ENCODE measurements at regions not wholly inside any gene's neighbourhood (a gene's known extent, or its start where the extent isn't known, plus 50 kb on each side); places are given as distances from the start of the nearest gene placed in this dataset.

GRCh38 chr6:8321671-8322404 is 113.5 kb downstream of the SLC35B3 start:
- Histone ChIP-seq H2BK5ac (ENCODE audit: insufficient read length, low read length) (no peak overlapping the region), H3K79me1 (ENCODE audit: insufficient read depth, low read depth, low read length, poor library complexity, severe bottlenecking) (no peaks in the 10 kb centered on the region), H4K5ac (ENCODE audit: insufficient read length, low read depth, low read length) (no peak overlapping the region), H2BK12ac (ENCODE audit: insufficient read length, low read depth, low read length) (no peak overlapping the region), H4K8ac (replicated peaks; ENCODE audit: insufficient read length, low read depth, low read length) (no peak overlapping the region), H4K20me1 (ENCODE audit: control insufficient read depth, insufficient read depth, insufficient read length) (no peaks in the 10 kb centered on the region), H3K9ac (ENCODE audit: extremely low read depth, insufficient read length, low read length) (no peak overlapping the region), H2BK15ac (ENCODE audit: low read depth, low read length) (no peak overlapping the region), H2BK20ac (ENCODE audit: low read depth, low read length, poor library complexity, severe bottlenecking) (no peak overlapping the region), H3K14ac (ENCODE audit: insufficient read depth, low read length) (no peak overlapping the region), H3K9me3 (ENCODE audit: control insufficient read depth, low read depth, low read length) (no peaks in the 10 kb centered on the region), H3K27me3 (ENCODE audit: insufficient read depth, low read length) (no peaks in the 10 kb centered on the region), H3K18ac (ENCODE audit: insufficient read length, low read depth, low read length) (no peak overlapping the region), H4K91ac (ENCODE audit: insufficient read length, low read depth, low read length) (no peak overlapping the region), H3K4me1 (ENCODE audit: insufficient read depth, low read length) (no peaks in the 10 kb centered on the region), H3K27ac (ENCODE audit: insufficient read length, low read depth, low read length) (no peak overlapping the region), H3K23ac (ENCODE audit: insufficient read length, low read depth, low read length) (no peak overlapping the region), H3K56ac (ENCODE audit: insufficient read length, low read depth, low read length) (no peak overlapping the region), H3T11ph (ENCODE audit: low read length) (no peak overlapping the region), H3K4me2 (ENCODE audit: insufficient read depth, insufficient read length, low read length) (no peak overlapping the region), H2BK120ac (ENCODE audit: low read depth, low read length, poor library complexity, severe bottlenecking) (no peak overlapping the region), H2AFZ (ENCODE audit: low read length) (no peak overlapping the region), H3K23me2 (ENCODE audit: insufficient read length, low read depth, low read length, poor library complexity, severe bottlenecking) (no peaks in the 10 kb centered on the region), H3K4ac (ENCODE audit: low read depth, low read length) (no peak overlapping the region), H3K79me2 (ENCODE audit: insufficient read depth, low read length) (no peaks in the 10 kb centered on the region), H2AK5ac (ENCODE audit: insufficient read length, low read length) (no peak overlapping the region)
- Mint-ChIP-seq H3K4me3 (no peak overlapping the region), H3K9me3 (no peaks in the 10 kb centered on the region; a peak in 2 of 5 replicates), H3K4me1 (no peaks in the 10 kb centered on the region), H3K36me3 (ENCODE audit: insufficient read depth in 1 of 3, low read depth in 3 of 3) (no peaks in the 10 kb centered on the region), H3K27me3 (ENCODE audit: low read depth) (peaks cover 2% of the 10 kb centered on the region; the same call in 1 of the 2 replicates), H3K27ac (peak overlapping the region in 1 of 3 experiments; percentile 88; a peak in 1 of 7 replicates)
- WGBS (ENCODE audit: extremely low coverage, insufficient read length, low lambda C conversion rate): no CpG with 5 or more reads among the region's 3 CpGs
- no peak for DNase-seq
- TF ChIP-seq, protein P1, sequence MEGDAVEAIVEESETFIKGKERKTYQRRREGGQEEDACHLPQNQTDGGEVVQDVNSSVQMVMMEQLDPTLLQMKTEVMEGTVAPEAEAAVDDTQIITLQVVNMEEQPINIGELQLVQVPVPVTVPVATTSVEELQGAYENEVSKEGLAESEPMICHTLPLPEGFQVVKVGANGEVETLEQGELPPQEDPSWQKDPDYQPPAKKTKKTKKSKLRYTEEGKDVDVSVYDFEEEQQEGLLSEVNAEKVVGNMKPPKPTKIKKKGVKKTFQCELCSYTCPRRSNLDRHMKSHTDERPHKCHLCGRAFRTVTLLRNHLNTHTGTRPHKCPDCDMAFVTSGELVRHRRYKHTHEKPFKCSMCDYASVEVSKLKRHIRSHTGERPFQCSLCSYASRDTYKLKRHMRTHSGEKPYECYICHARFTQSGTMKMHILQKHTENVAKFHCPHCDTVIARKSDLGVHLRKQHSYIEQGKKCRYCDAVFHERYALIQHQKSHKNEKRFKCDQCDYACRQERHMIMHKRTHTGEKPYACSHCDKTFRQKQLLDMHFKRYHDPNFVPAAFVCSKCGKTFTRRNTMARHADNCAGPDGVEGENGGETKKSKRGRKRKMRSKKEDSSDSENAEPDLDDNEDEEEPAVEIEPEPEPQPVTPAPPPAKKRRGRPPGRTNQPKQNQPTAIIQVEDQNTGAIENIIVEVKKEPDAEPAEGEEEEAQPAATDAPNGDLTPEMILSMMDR (conservative IDR thresholded peaks at IDR 0.05): no peak

Measured in H9 (cell line).